ENCODE measurements at regions not wholly inside any gene's neighbourhood (a gene's known extent, or its start where the extent isn't known, plus 50 kb on each side); places are given as distances from the start of the nearest gene placed in this dataset.

DNA sequence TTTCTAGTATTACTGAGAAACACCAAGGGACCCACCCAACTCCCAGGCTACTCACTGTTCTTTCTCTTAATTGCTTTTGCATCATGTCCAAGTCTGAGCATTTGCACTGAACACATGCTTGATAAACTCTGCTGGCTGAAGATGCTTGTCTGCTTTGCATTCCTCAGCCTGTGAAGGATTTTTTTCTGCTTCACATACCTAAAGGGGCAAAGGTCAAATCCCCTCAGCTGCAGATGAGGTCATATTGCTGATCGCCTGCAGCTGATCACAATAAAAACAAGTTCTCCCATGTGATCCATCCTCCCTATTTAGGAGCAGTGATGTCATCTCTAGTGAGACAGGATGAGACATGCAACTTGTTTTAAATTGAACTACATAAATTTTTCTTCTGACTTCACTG, 84.6 kb upstream of the DCBLD2 start:
- TF ChIP-seq, protein P1, sequence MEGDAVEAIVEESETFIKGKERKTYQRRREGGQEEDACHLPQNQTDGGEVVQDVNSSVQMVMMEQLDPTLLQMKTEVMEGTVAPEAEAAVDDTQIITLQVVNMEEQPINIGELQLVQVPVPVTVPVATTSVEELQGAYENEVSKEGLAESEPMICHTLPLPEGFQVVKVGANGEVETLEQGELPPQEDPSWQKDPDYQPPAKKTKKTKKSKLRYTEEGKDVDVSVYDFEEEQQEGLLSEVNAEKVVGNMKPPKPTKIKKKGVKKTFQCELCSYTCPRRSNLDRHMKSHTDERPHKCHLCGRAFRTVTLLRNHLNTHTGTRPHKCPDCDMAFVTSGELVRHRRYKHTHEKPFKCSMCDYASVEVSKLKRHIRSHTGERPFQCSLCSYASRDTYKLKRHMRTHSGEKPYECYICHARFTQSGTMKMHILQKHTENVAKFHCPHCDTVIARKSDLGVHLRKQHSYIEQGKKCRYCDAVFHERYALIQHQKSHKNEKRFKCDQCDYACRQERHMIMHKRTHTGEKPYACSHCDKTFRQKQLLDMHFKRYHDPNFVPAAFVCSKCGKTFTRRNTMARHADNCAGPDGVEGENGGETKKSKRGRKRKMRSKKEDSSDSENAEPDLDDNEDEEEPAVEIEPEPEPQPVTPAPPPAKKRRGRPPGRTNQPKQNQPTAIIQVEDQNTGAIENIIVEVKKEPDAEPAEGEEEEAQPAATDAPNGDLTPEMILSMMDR (IDR thresholded peaks at IDR 0.05) = no peak

DNA sequence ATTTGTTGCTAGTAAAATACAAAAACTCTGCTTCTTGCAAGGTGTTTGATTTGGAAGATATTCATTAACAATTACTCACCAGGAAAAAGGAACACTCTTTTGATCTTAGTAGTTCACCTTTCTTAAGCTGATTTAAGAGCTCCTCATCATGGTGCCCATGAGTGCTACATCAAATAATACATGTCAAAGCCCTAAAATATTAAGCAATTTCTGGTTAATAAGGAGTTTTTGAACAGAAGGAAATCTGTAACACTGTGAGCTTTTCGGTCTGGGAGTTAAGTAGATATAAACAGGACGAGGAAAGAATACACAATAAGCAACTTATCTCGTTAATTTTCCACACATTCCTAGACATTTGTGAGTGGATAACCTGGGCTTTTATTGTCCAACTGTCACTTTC, 83.9 kb upstream of the DCBLD2 start:
- TF ChIP-seq, protein P1 (IDR thresholded peaks at IDR 0.05) = no peak

DNA sequence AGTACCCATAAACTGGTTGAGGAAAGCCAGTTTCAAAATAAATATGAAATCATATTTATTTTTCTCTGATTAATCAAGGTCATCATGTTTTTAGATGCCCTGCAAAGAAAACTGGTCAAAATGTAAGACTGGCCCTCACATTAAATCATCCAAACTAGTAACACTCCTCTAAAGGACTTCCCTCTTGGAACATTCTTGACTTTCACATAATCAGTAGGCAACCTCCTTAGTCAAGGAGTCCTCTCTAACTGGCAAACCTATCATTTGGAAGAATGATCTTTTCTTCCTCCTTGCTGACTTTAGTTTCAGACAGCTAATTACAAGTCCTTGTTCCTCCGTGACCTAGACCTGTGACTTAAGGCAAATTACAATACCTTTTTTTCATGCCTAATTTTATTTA, 82.5 kb upstream of the DCBLD2 start:
- TF ChIP-seq, protein P1 (IDR thresholded peaks at IDR 0.05) = no peak

DNA sequence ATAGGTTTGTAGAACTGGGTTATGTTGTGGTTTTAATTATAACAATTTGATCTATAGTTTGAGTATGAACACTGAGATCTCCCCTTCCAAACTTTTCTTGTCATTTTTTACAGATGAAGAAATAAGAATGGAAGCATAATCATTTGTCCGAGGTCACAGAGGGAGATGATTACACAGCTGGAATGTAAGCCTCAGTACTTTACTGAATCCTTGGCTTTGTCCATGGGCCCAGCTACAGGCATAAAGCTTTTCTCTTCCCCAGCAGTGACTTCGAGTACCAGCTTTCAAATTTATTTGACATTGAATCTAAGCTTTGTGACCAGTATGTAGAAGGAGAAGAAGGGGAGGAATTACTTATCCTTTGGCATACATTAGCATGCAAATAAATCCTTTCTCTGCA, 80.9 kb upstream of the DCBLD2 start:
- TF ChIP-seq, protein P1 (IDR thresholded peaks at IDR 0.05) = no peak

DNA sequence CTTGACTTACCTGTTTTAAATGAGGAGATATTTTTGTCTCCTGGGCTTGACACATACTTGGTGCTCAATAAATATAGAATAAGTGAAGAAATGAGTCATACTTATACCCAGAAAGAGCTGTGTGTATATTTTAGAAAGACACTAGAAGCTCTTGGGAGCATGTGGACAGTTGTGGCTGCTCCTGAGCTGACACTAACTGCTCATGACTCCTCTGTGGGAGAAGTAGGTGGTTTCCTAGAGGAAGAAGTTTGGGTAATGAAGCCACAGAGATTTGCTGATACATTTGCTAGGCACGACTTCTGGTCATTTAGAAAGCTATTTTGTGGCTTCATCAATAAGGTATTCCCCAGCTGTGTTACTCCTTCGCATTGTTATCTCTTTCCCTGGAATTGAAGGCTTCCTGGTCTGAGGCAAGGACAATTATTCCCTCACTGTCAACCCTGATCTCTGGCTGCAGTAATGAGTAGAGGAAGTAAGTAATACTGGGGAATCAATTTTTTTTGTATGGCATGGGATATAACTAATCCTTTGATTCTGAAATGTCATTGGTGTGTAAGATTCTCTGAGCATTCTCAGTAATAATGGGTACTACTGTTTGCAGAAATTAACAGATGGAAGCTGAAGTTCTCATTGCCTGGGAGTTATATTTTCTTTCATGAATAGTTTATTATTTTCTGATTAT, 79.6 kb upstream of the DCBLD2 start:
- TF ChIP-seq, protein P1 (IDR thresholded peaks at IDR 0.05) = no peak

DNA sequence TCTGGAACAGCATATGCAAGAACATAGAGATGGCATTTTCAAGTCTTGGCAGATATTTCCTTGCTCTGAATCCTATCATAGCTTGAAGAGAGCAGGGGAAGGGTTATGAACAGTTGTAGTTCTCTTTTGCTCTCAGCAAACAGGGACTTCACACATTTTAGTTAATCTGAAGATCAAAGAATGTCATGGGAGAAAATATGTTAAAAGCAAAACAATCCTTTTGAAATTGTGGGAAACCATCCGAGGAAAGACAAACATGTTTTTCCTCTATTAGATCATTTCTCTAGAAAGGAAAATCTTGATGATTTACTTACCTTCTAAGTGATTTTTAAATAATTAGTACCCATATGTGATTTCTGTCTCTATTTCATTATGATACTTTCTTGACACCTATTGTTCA, 77.8 kb upstream of the DCBLD2 start:
- TF ChIP-seq, protein P1 (IDR thresholded peaks at IDR 0.05) = no peak

DNA sequence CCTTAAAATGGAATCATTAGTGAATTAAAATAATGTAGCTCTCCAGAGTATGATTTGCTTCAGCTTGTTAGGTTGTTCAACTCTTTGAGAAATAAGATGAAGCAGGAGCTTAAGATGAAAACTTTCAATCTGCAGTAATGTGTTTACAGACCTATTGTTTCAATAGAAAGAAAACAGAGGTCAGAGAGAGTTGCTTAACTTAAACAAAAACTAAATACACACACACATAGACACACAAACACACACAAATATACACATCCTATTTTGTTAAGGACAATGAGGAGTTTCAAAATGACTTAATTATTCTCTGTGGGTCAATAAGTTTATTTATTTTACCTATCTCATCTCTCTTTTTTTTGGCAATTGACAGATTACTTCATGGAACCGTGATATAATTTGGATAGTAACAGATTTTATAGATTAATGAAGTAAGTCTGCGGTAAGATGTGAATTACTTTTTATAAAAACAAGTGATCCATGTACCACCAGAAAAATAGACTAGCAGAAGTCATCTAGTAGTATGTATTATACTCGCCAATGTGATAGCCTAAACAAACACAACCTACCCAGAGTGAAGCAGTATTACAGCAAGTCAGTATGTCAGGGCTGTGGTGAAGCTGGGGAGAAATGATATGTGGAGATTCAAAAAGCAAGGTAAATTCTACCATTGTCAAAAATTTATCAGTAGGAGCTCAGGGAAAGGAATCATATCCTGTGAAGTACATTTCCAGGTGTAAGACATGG, 76.7 kb upstream of the DCBLD2 start:
- TF ChIP-seq, protein P1 (IDR thresholded peaks at IDR 0.05) = no peak
